MM.1S (cell line): ENCODE measurements at regions not wholly inside any gene's neighbourhood (a gene's known extent, or its start where the extent isn't known, plus 50 kb on each side); places are given as distances from the start of the nearest gene placed in this dataset.

Source experiments
- CTCF ChIP-seq: fragments of 300-600 bp; sonication (generic); IDR thresholded peaks from 2 replicates; pipeline ENCODE4 v1.5.1; 2016; ENCODE audit warnings: antibody characterized with exemption, low read length, mixed read lengths
- EZH2 ChIP-seq: fragments of 300-600 bp; sonication (generic); optimal IDR thresholded peaks from 2 replicates; pipeline ENCODE3; 2017; ENCODE audit warnings: low read depth, mild to moderate bottlenecking, antibody characterized with exemption, low read length, mixed read lengths

- TF ChIP-seq EZH2 (no peak), CTCF (no peak)
These were observed 221.2 kb downstream of the PRDM2 start for GRCh38 chr1:13921190-13921589.
